H9 (cell line): ENCODE measurements at regions not wholly inside any gene's neighbourhood (a gene's known extent, or its start where the extent isn't known, plus 50 kb on each side); places are given as distances from the start of the nearest gene placed in this dataset.

Source experiments
- DNase-seq: peaks from one replicate; pipeline ENCODE4 v3.0.0-alpha.2; 2017
- H2AFZ ChIP-seq: one replicate; pipeline ENCODE4 v1.6.1; 2013; ENCODE audit warnings: mild to moderate bottlenecking, low read length, control low read depth, moderate library complexity
- H2AK5ac ChIP-seq: 2 replicates; pipeline ENCODE4 v1.6.1; 2013; ENCODE audit warnings: low read length, control low read depth, mixed read lengths; ENCODE audit not compliant: insufficient read length
- H2BK120ac ChIP-seq: one replicate; pipeline ENCODE4 v1.6.1; 2013; ENCODE audit warnings: low read depth, mild to moderate bottlenecking, low read length, control low read depth, inconsistent platforms; ENCODE audit not compliant: poor library complexity, severe bottlenecking
- H2BK12ac ChIP-seq: 2 replicates; pipeline ENCODE4 v1.6.1; 2013; ENCODE audit warnings: low read length, control low read depth, mixed read lengths, low read depth; ENCODE audit not compliant: insufficient read length
- H2BK15ac ChIP-seq: 2 replicates; pipeline ENCODE4 v1.6.1; 2013; ENCODE audit warnings: low read depth, low read length, control low read depth
- H2BK20ac ChIP-seq: one replicate; pipeline ENCODE4 v1.6.1; 2013; ENCODE audit warnings: low read depth, mild to moderate bottlenecking, low read length, control low read depth, inconsistent platforms; ENCODE audit not compliant: poor library complexity, severe bottlenecking
- H2BK5ac ChIP-seq: 2 replicates; pipeline ENCODE4 v1.6.1; 2013; ENCODE audit warnings: low read length, control low read depth, mixed read lengths; ENCODE audit not compliant: insufficient read length
- H3K14ac ChIP-seq: 2 replicates; pipeline ENCODE4 v1.6.1; 2013; ENCODE audit warnings: low read length, control low read depth; ENCODE audit not compliant: insufficient read depth
- H3K18ac ChIP-seq: 2 replicates; pipeline ENCODE4 v1.6.1; 2013; ENCODE audit warnings: low read depth, mild to moderate bottlenecking, mixed read lengths, low read length, control low read depth; ENCODE audit not compliant: insufficient read length
- H3K23ac ChIP-seq: 2 replicates; pipeline ENCODE4 v1.6.1; 2013; ENCODE audit warnings: low read length, control low read depth, mixed read lengths, low read depth; ENCODE audit not compliant: insufficient read length
- H3K23me2 ChIP-seq: 2 replicates; pipeline ENCODE4 v1.6.1; 2013; ENCODE audit warnings: low read depth, mild to moderate bottlenecking, mixed read lengths, low read length, control low read depth; ENCODE audit not compliant: insufficient read length, poor library complexity, severe bottlenecking
- H3K27ac ChIP-seq: 2 replicates; pipeline ENCODE4 v1.5.1; 2013; ENCODE audit warnings: low read length, control low read depth, mixed read lengths, low read depth; ENCODE audit not compliant: insufficient read length
- H3K27me3 ChIP-seq: 2 replicates; pipeline ENCODE4 v1.6.1; 2013; ENCODE audit warnings: low read length, control low read depth, inconsistent platforms; ENCODE audit not compliant: insufficient read depth
- H3K4ac ChIP-seq: 2 replicates; pipeline ENCODE4 v1.6.1; 2013; ENCODE audit warnings: low read depth, mild to moderate bottlenecking, control low read depth, inconsistent platforms, low read length, moderate library complexity
- H3K4me1 ChIP-seq: 2 replicates; pipeline ENCODE4 v1.6.1; 2013; ENCODE audit warnings: low read length, control low read depth, inconsistent platforms; ENCODE audit not compliant: insufficient read depth
- H3K4me2 ChIP-seq: 2 replicates; pipeline ENCODE4 v1.6.1; 2013; ENCODE audit warnings: low read length, control low read depth, mixed read lengths; ENCODE audit not compliant: insufficient read length, insufficient read depth
- H3K56ac ChIP-seq: 2 replicates; pipeline ENCODE4 v1.6.1; 2013; ENCODE audit warnings: low read depth, mild to moderate bottlenecking, mixed read lengths, low read length, control low read depth; ENCODE audit not compliant: insufficient read length
- H3K79me1 ChIP-seq: 2 replicates; pipeline ENCODE4 v1.6.1; 2013; ENCODE audit warnings: low read depth, mild to moderate bottlenecking, moderate library complexity, low read length, control low read depth, inconsistent platforms; ENCODE audit not compliant: insufficient read depth, poor library complexity, severe bottlenecking
- H3K79me2 ChIP-seq: 2 replicates; pipeline ENCODE4 v1.6.1; 2013; ENCODE audit warnings: low read length, control low read depth, inconsistent platforms; ENCODE audit not compliant: insufficient read depth
- H3K9ac ChIP-seq: 2 replicates; pipeline ENCODE4 v1.6.1; 2013; ENCODE audit warnings: low read length, control low read depth, mixed read lengths; ENCODE audit not compliant: insufficient read length; ENCODE audit errors: extremely low read depth
- H3K9me3 ChIP-seq: one replicate; pipeline ENCODE4 v1.6.1; 2013; ENCODE audit warnings: low read depth, low read length, inconsistent platforms; ENCODE audit not compliant: control insufficient read depth
- H3T11ph ChIP-seq: one replicate; pipeline ENCODE4 v1.6.1; 2013; ENCODE audit warnings: mild to moderate bottlenecking, low read length, control low read depth, inconsistent platforms
- H4K20me1 ChIP-seq: one replicate; pipeline ENCODE4 v1.6.1; 2013; ENCODE audit not compliant: control insufficient read depth, insufficient read length, insufficient read depth
- H4K5ac ChIP-seq: 2 replicates; pipeline ENCODE4 v1.6.1; 2013; ENCODE audit warnings: low read depth, mild to moderate bottlenecking, mixed read lengths, low read length, control low read depth; ENCODE audit not compliant: insufficient read length
- H4K8ac ChIP-seq: replicated peaks from 2 replicates; pipeline ENCODE4 v1.6.1; 2013; ENCODE audit warnings: low read length, control low read depth, mixed read lengths, low read depth; ENCODE audit not compliant: insufficient read length
- H4K91ac ChIP-seq: 2 replicates; pipeline ENCODE4 v1.6.1; 2013; ENCODE audit warnings: low read depth, mild to moderate bottlenecking, moderate library complexity, mixed read lengths, low read length, control low read depth; ENCODE audit not compliant: insufficient read length
- H3K27ac Mint-ChIP-seq, 3 experiments: 2 replicates in 2 of 3; 3 replicates in 1 of 3; pipeline ENCODE4 v1.8.0; 2020 to 2021; ENCODE audit warnings: mixed read lengths in 3 of 3, mild to moderate bottlenecking in 1 of 3, moderate library complexity in 1 of 3
- H3K27me3 Mint-ChIP-seq: 2 replicates; pipeline ENCODE4 v1.8.0; 2021; ENCODE audit warnings: low read depth, mild to moderate bottlenecking, moderate library complexity, mixed read lengths
- H3K36me3 Mint-ChIP-seq, 3 experiments: 2 replicates in 2 of 3; 3 replicates in 1 of 3; pipeline ENCODE4 v1.8.0; 2020 to 2021; ENCODE audit warnings: low read depth in 3 of 3, mixed read lengths in 3 of 3; ENCODE audit not compliant: insufficient read depth in 1 of 3
- H3K4me1 Mint-ChIP-seq, 2 experiments: 2 replicates each; pipeline ENCODE4 v1.8.0; 2020; ENCODE audit warnings: mixed read lengths in 2 of 2
- H3K4me3 Mint-ChIP-seq, 2 experiments: 2 replicates in 1 of 2; 3 replicates in 1 of 2; pipeline ENCODE4 v1.8.0; 2020 to 2021; ENCODE audit warnings: mild to moderate bottlenecking in 2 of 2, mixed read lengths in 2 of 2, moderate library complexity in 1 of 2
- H3K9me3 Mint-ChIP-seq, 2 experiments: 2 replicates in 1 of 2; 3 replicates in 1 of 2; pipeline ENCODE4 v1.8.0; 2020; ENCODE audit warnings: mild to moderate bottlenecking in 2 of 2, mixed read lengths in 2 of 2, moderate library complexity in 1 of 2
- CTCF ChIP-seq: fragments of 200-600 bp; sonication (generic); conservative IDR thresholded peaks from 3 replicates; pipeline ENCODE4 v1.8.0; 2021; ENCODE audit warnings: antibody characterized with exemption, mild to moderate bottlenecking
- WGBS: extraction: QIAGEN DNeasy Blood & Tissue Kit; methylation state at CpG from one replicate; pipeline ENCODE4 v1.1.7; 2013; ENCODE audit warnings: missing lambda C conversion rate, low lambda C conversion rate, mixed read lengths; ENCODE audit not compliant: insufficient read length; ENCODE audit errors: extremely low coverage; 5-methylcytosine and 5-hydroxymethylcytosine counted together

GRCh38 chrX:69069876-69070275 is 95.4 kb downstream of the PJA1 start:
- no CpG with 5 or more reads among the region's 3 CpGs for WGBS
- TF ChIP-seq CTCF, result no peak
- Mint-ChIP-seq H3K36me3 (no peaks in the 10 kb centered on the region; a peak in 2 of 7 replicates), H3K27me3 (peaks cover 25% of the 10 kb centered on the region), H3K9me3 (peaks cover 57 to 75% of the 10 kb centered on the region in 2 experiments), H3K27ac (no peak overlapping the region), H3K4me1 (peaks cover 4 to 6% of the 10 kb centered on the region in 2 experiments; a peak in 2 of 4 replicates), H3K4me3 (no peak overlapping the region)
- no peak overlapping the region for H4K5ac ChIP-seq
- no peaks in the 10 kb centered on the region for H3K23me2 ChIP-seq
- H3K4ac ChIP-seq, result no peak overlapping the region
- no peak overlapping the region for H3K14ac ChIP-seq
- no peak overlapping the region for H2BK120ac ChIP-seq
- H4K91ac ChIP-seq, result no peak overlapping the region
- no peaks in the 10 kb centered on the region for H3K79me1 ChIP-seq
- no peak overlapping the region for H2BK12ac ChIP-seq
- H3K56ac ChIP-seq, result no peak overlapping the region
- no peak overlapping the region for H3K23ac ChIP-seq
- no peaks in the 10 kb centered on the region for H3K9me3 ChIP-seq
- no peak overlapping the region for H3T11ph ChIP-seq
- no peak overlapping the region for H2BK15ac ChIP-seq
- no peaks in the 10 kb centered on the region for H3K27me3 ChIP-seq
- H2BK20ac ChIP-seq, result no peak overlapping the region
- H3K18ac ChIP-seq, result no peak overlapping the region
- H3K79me2 ChIP-seq, result no peaks in the 10 kb centered on the region
- no peak overlapping the region for H2BK5ac ChIP-seq
- H3K9ac ChIP-seq, result no peak overlapping the region
- no peaks in the 10 kb centered on the region for H4K20me1 ChIP-seq
- no peak overlapping the region for H4K8ac ChIP-seq
- H3K4me2 ChIP-seq, result no peak overlapping the region
- no peak overlapping the region for H3K27ac ChIP-seq
- H2AK5ac ChIP-seq, result no peak overlapping the region
- H2AFZ ChIP-seq, result no peak overlapping the region
- DNase-seq, result no peak
- no peaks in the 10 kb centered on the region for H3K4me1 ChIP-seq
